ENCODE measurements at regions not wholly inside any gene's neighbourhood (a gene's known extent, or its start where the extent isn't known, plus 50 kb on each side); places are given as distances from the start of the nearest gene placed in this dataset.

- Histone ChIP-seq H3K4me1 (ENCODE audit: control insufficient read depth in 1 of 2, insufficient read depth in 2 of 2, low read length in 2 of 2) (no peaks in the 10 kb centered on the region), H3K9me3 (ENCODE audit: control insufficient read depth in 1 of 2, insufficient read depth in 1 of 2, low read depth in 1 of 2, low read length in 2 of 2) (no peaks in the 10 kb centered on the region), H3K4me3 (replicated peaks in 1 of 2; ENCODE audit: low read depth in 1 of 2, low read length in 2 of 2) (no peak overlapping the region), H3K79me2 (ENCODE audit: insufficient read depth, low read length) (no peaks in the 10 kb centered on the region), H2AFZ (ENCODE audit: low read depth, low read length, poor library complexity, severe bottlenecking) (no peak overlapping the region), H3K27me3 (ENCODE audit: insufficient read depth, low read length) (peaks cover 10% of the 10 kb centered on the region), H4K20me1 (ENCODE audit: insufficient read depth) (no peaks in the 10 kb centered on the region), H3K4me2 (ENCODE audit: low read length) (no peak overlapping the region), H3K9me2 (ENCODE audit: insufficient read depth) (no peaks in the 10 kb centered on the region), H3K9ac (ENCODE audit: low read length) (no peak overlapping the region), H3K36me3 (ENCODE audit: control insufficient read depth in 1 of 2, insufficient read depth in 2 of 2, low read length in 2 of 2) (no peaks in the 10 kb centered on the region), H3K27ac (ENCODE audit: low read depth, low read length) (no peak overlapping the region)
- ATAC-seq (no peak), DNase-seq (ENCODE audit: low read depth, low spot score) (no peak)
- TF ChIP-seq EZH2phosphoT487 (IDR thresholded peaks at IDR 0.05; ENCODE audit: borderline replicate concordance) (no peak), EZH2 (IDR thresholded peaks at IDR 0.05) (no peak), POLR2A (IDR thresholded peaks at IDR 0.05; ENCODE audit: borderline replicate concordance, extremely low read depth, insufficient read depth, insufficient read length) (no peak), JUND (IDR thresholded peaks at IDR 0.05) (no peak)
- POLR2A ChIA-PET, result no interaction called here
- intact Hi-C loops (cut with micrococcal nuclease), result no loop called here
- CTCF ChIA-PET, result no interaction called here
- RAD21 ChIA-PET (ENCODE audit: low non-redundant PET in 1 of 2, low total read pairs in 2 of 2, uncharacterized antibody in 2 of 2, unreplicated experiment in 2 of 2), result no interaction called here
- BruUV-seq (replicated peaks), result no TSS peak
These were observed 604.8 kb upstream of the BRINP1 start for GRCh38 chr9:119974026-119974425.

- CTCF ChIA-PET, result interaction anchor here (1.1 kb wide), 1 partner anchor 63 kb away, joined by 4 read pairs; no protein-coding TSS in a partner anchor
- BruUV-seq (replicated peaks), result no TSS peak
- intact Hi-C loops (cut with micrococcal nuclease), result no loop called here
- TF ChIP-seq RAD21 (IDR thresholded peaks at IDR 0.05; ENCODE audit: low read depth) (peak; percentile 63), SP1 (IDR thresholded peaks at IDR 0.05; ENCODE audit: low read depth) (no peak), REST (IDR thresholded peaks at IDR 0.05; ENCODE audit: low read depth) (no peak), YY1 (IDR thresholded peaks at IDR 0.05; ENCODE audit: extremely low read depth, insufficient replicate concordance, low read depth, low read length) (no peak), CBX3 (IDR thresholded peaks at IDR 0.05; ENCODE audit: low read depth) (no peak), FOSL1 (IDR thresholded peaks at IDR 0.05; ENCODE audit: low read depth) (no peak), ZBTB33 (IDR thresholded peaks at IDR 0.05; ENCODE audit: extremely low read depth, insufficient replicate concordance, low read length) (no peak), ELF1 (IDR thresholded peaks at IDR 0.05; ENCODE audit: borderline replicate concordance, low read depth) (no peak), ATF3 (IDR thresholded peaks at IDR 0.05) (no peak), MAX (IDR thresholded peaks at IDR 0.05) (no peak; the same call in 1 of the 2 replicates), SIN3A (IDR thresholded peaks at IDR 0.05; ENCODE audit: low read depth) (no peak)
These were observed 599.8 kb upstream of the BRINP1 start for GRCh38 chr9:119968836-119969707.

More at GRCh38 chr9:119968836-119969707, 599.8 kb upstream of the BRINP1 start:
- Histone ChIP-seq H3K36me3 (ENCODE audit: control insufficient read depth in 1 of 2, insufficient read depth in 2 of 2, low read length in 2 of 2) (no peaks in the 10 kb centered on the region), H3K4me1 (ENCODE audit: control insufficient read depth in 1 of 2, insufficient read depth in 2 of 2, low read length in 2 of 2) (peaks cover 5 to 11% of the 10 kb centered on the region in 2 experiments; a peak in 3 of 4 replicates), H3K9me2 (ENCODE audit: insufficient read depth) (no peaks in the 10 kb centered on the region), H3K4me2 (ENCODE audit: low read length) (no peak overlapping the region), H2AFZ (ENCODE audit: low read depth, low read length, poor library complexity, severe bottlenecking) (no peak overlapping the region), H4K20me1 (ENCODE audit: insufficient read depth) (no peaks in the 10 kb centered on the region), H3K4me3 (replicated peaks in 1 of 2; ENCODE audit: low read depth in 1 of 2, low read length in 2 of 2) (no peak overlapping the region), H3K79me2 (ENCODE audit: insufficient read depth, low read length) (no peaks in the 10 kb centered on the region), H3K9ac (ENCODE audit: low read length) (no peak overlapping the region), H3K27me3 (ENCODE audit: insufficient read depth, low read length) (peaks cover 6% of the 10 kb centered on the region; the same call in 1 of the 2 replicates), H3K27ac (ENCODE audit: low read depth, low read length) (no peak overlapping the region), H3K9me3 (ENCODE audit: control insufficient read depth in 1 of 2, insufficient read depth in 1 of 2, low read depth in 1 of 2, low read length in 2 of 2) (no peaks in the 10 kb centered on the region)
- DNase-seq (ENCODE audit: low read depth, low spot score) (peak; percentile 16), ATAC-seq (peak; percentile 99)
- ChIA-PET RAD21 (ENCODE audit: low non-redundant PET in 1 of 2, low total read pairs in 2 of 2, uncharacterized antibody in 2 of 2, unreplicated experiment in 2 of 2) (no interaction called here), POLR2A (no interaction called here)

Data from HCT116 (cell line).